Chondrocyte (in vitro differentiated cells): ENCODE measurements at regions not wholly inside any gene's neighbourhood (a gene's known extent, or its start where the extent isn't known, plus 50 kb on each side); places are given as distances from the start of the nearest gene placed in this dataset.

Source experiments
- DNase-seq: peaks from one replicate; pipeline ENCODE4 v3.0.0; 2021; ENCODE audit warnings: mixed read lengths, low spot score
- H3K27ac Mint-ChIP-seq: one replicate; pipeline ENCODE4 v1.8.0; 2021; ENCODE audit warnings: mild to moderate bottlenecking, moderate library complexity, mixed read lengths; ENCODE audit not compliant: unreplicated experiment
- H3K27me3 Mint-ChIP-seq: 2 replicates; pipeline ENCODE4 v1.8.0; 2021; ENCODE audit warnings: low read depth, mixed read lengths
- H3K36me3 Mint-ChIP-seq: 2 replicates; pipeline ENCODE4 v1.8.0; 2021; ENCODE audit warnings: low read depth, mixed read lengths
- H3K4me1 Mint-ChIP-seq: 2 replicates; pipeline ENCODE4 v1.8.0; 2021; ENCODE audit warnings: low read depth, mild to moderate bottlenecking, mixed read lengths
- H3K4me3 Mint-ChIP-seq: one replicate; pipeline ENCODE4 v1.8.0; 2021; ENCODE audit warnings: mild to moderate bottlenecking, moderate library complexity, mixed read lengths; ENCODE audit not compliant: unreplicated experiment
- H3K9me3 Mint-ChIP-seq: 2 replicates; pipeline ENCODE4 v1.8.0; 2021; ENCODE audit warnings: low read depth, mixed read lengths
- CTCF ChIP-seq: fragments of 200-600 bp; sonication (generic); IDR thresholded peaks from 2 replicates; pipeline ENCODE4 v1.5.0; 2021; ENCODE audit warnings: antibody characterized with exemption, mild to moderate bottlenecking, moderate library complexity

- peaks cover 8% of the 10 kb centered on the region for H3K9me3 Mint-ChIP-seq
Observed at GRCh38 chr21:18970416-18970815, 566.8 kb upstream of the TMPRSS15 start.

GRCh38 chr21:18970941-18971340, 567.4 kb upstream of the TMPRSS15 start:
- Mint-ChIP-seq H3K4me3 (no peak overlapping the region), H3K4me1 (no peaks in the 10 kb centered on the region), H3K9me3 (peaks cover 8% of the 10 kb centered on the region), H3K27ac (no peak overlapping the region), H3K36me3 (no peaks in the 10 kb centered on the region), H3K27me3 (peaks cover 1% of the 10 kb centered on the region)
- no peak for TF ChIP-seq CTCF
- DNase-seq = no peak

More at GRCh38 chr21:18970416-18970815, 566.8 kb upstream of the TMPRSS15 start:
- TF ChIP-seq CTCF = no peak
- Mint-ChIP-seq H3K36me3 (no peaks in the 10 kb centered on the region), H3K4me1 (no peaks in the 10 kb centered on the region), H3K27ac (no peak overlapping the region), H3K4me3 (no peak overlapping the region), H3K27me3 (peaks cover 1% of the 10 kb centered on the region)
- no peak for DNase-seq

GRCh38 chr21:18985584-18985983, 582.0 kb upstream of the TMPRSS15 start:
- H3K9me3 Mint-ChIP-seq = peaks cover 27% of the 10 kb centered on the region
- no peak overlapping the region for H3K4me3 Mint-ChIP-seq
- no peak for TF ChIP-seq CTCF
- peaks cover 1% of the 10 kb centered on the region for H3K36me3 Mint-ChIP-seq
- H3K27ac Mint-ChIP-seq = no peak overlapping the region
- peaks cover 13% of the 10 kb centered on the region for H3K4me1 Mint-ChIP-seq
- H3K27me3 Mint-ChIP-seq = no peaks in the 10 kb centered on the region
- no peak for DNase-seq

GRCh38 chr21:18986197-18986596, 582.6 kb upstream of the TMPRSS15 start:
- no peak overlapping the region for H3K27ac Mint-ChIP-seq
- no peak overlapping the region for H3K4me3 Mint-ChIP-seq
- no peaks in the 10 kb centered on the region for H3K27me3 Mint-ChIP-seq
- no peak for TF ChIP-seq CTCF
- H3K9me3 Mint-ChIP-seq = peaks cover 27% of the 10 kb centered on the region
- DNase-seq = no peak
- H3K4me1 Mint-ChIP-seq = peaks cover 13% of the 10 kb centered on the region
- H3K36me3 Mint-ChIP-seq = peaks cover 1% of the 10 kb centered on the region

- Mint-ChIP-seq H3K27ac (no peak overlapping the region), H3K27me3 (no peaks in the 10 kb centered on the region), H3K4me1 (peaks cover 13% of the 10 kb centered on the region), H3K4me3 (no peak overlapping the region), H3K9me3 (peaks cover 27% of the 10 kb centered on the region), H3K36me3 (peaks cover 1% of the 10 kb centered on the region)
- DNase-seq = no peak
- TF ChIP-seq CTCF = no peak
Observed at GRCh38 chr21:18987520-18988026, 584.0 kb upstream of the TMPRSS15 start.
